ENCODE measurements at regions not wholly inside any gene's neighbourhood (a gene's known extent, or its start where the extent isn't known, plus 50 kb on each side); places are given as distances from the start of the nearest gene placed in this dataset.

- Mint-ChIP-seq H3K27me3 (peaks cover 43% of the 10 kb centered on the region), H3K4me1 (peaks cover 0 to 2% (median 0%) of the 10 kb centered on the region in 4 donors), H3K9me3 (peaks cover 0 to 3% (median 0%) of the 10 kb centered on the region in 7 donors), H3K27ac (no peak overlapping the region), H3K4me3 (no peak overlapping the region), H3K36me3 (no peaks in the 10 kb centered on the region)
- no peaks in the 10 kb centered on the region for H3K4me1 ChIP-seq (ENCODE audit: control insufficient read depth, insufficient read depth, low read length, poor library complexity, severe bottlenecking)
- H3K27ac ChIP-seq (ENCODE audit: insufficient read depth, low read length, poor library complexity, severe bottlenecking), result no peak overlapping the region
- peaks cover 5% of the 10 kb centered on the region for H3K27me3 ChIP-seq (ENCODE audit: control insufficient read depth, insufficient read depth, low read length)
- H3K9me3 ChIP-seq (ENCODE audit: control insufficient read depth in 2 of 2, low read length in 2 of 2), result no peaks in the 10 kb centered on the region
- DNase-seq (no peak), ATAC-seq (ENCODE audit: low read depth in 2 of 2) (no peak)
- no peak overlapping the region for H3K4me3 ChIP-seq (ENCODE audit: low read depth, low read length)
- H3K36me3 ChIP-seq (ENCODE audit: control insufficient read depth, insufficient read depth, low read length), result no peaks in the 10 kb centered on the region
Measured at GRCh38 chr7:128155100-128155740, 85.9 kb upstream of the LEP start.

GRCh38 chr7:128157906-128158305 lies 83.2 kb upstream of the LEP start:
- Histone ChIP-seq H3K4me3 (ENCODE audit: low read depth, low read length) (no peak overlapping the region), H3K36me3 (ENCODE audit: control insufficient read depth, insufficient read depth, low read length) (no peaks in the 10 kb centered on the region), H3K4me1 (ENCODE audit: control insufficient read depth, insufficient read depth, low read length, poor library complexity, severe bottlenecking) (no peaks in the 10 kb centered on the region), H3K9me3 (ENCODE audit: control insufficient read depth in 2 of 2, low read length in 2 of 2) (no peaks in the 10 kb centered on the region), H3K27me3 (ENCODE audit: control insufficient read depth, insufficient read depth, low read length) (peaks cover 7% of the 10 kb centered on the region), H3K27ac (ENCODE audit: insufficient read depth, low read length, poor library complexity, severe bottlenecking) (no peak overlapping the region)
- Mint-ChIP-seq H3K27me3 (peaks cover 46% of the 10 kb centered on the region), H3K36me3 (no peaks in the 10 kb centered on the region), H3K4me1 (no peaks in the 10 kb centered on the region), H3K9me3 (peaks cover 0 to 5% (median 0%) of the 10 kb centered on the region in 7 donors), H3K27ac (no peak overlapping the region), H3K4me3 (no peak overlapping the region)
- DNase-seq (no peak), ATAC-seq (ENCODE audit: low read depth in 2 of 2) (no peak)

GRCh38 chr7:128158370-128158769 lies 82.7 kb upstream of the LEP start:
- ATAC-seq (ENCODE audit: low read depth in 2 of 2) (no peak), DNase-seq (no peak)
- Histone ChIP-seq H3K4me3 (ENCODE audit: low read depth, low read length) (no peak overlapping the region), H3K9me3 (ENCODE audit: control insufficient read depth in 2 of 2, low read length in 2 of 2) (no peaks in the 10 kb centered on the region), H3K4me1 (ENCODE audit: control insufficient read depth, insufficient read depth, low read length, poor library complexity, severe bottlenecking) (no peaks in the 10 kb centered on the region), H3K27me3 (ENCODE audit: control insufficient read depth, insufficient read depth, low read length) (peaks cover 7% of the 10 kb centered on the region), H3K36me3 (ENCODE audit: control insufficient read depth, insufficient read depth, low read length) (no peaks in the 10 kb centered on the region), H3K27ac (ENCODE audit: insufficient read depth, low read length, poor library complexity, severe bottlenecking) (no peak overlapping the region)
- peaks cover 51% of the 10 kb centered on the region for H3K27me3 Mint-ChIP-seq
- no peaks in the 10 kb centered on the region for H3K4me1 Mint-ChIP-seq
- no peak overlapping the region for H3K27ac Mint-ChIP-seq
- no peaks in the 10 kb centered on the region for H3K36me3 Mint-ChIP-seq
- H3K4me3 Mint-ChIP-seq, result no peak overlapping the region
- H3K9me3 Mint-ChIP-seq, result peaks cover 0 to 5% (median 0%) of the 10 kb centered on the region in 7 donors

GRCh38 chr7:128160296-128160695 lies 80.8 kb upstream of the LEP start:
- peaks cover 0 to 5% (median 0%) of the 10 kb centered on the region in 7 donors for H3K9me3 Mint-ChIP-seq
- peaks cover 65% of the 10 kb centered on the region for H3K27me3 Mint-ChIP-seq
- H3K36me3 Mint-ChIP-seq, result no peaks in the 10 kb centered on the region

GRCh38 chr7:128161466-128162125 lies 79.5 kb upstream of the LEP start:
- no peak for ATAC-seq (ENCODE audit: low read depth in 2 of 2)
- Mint-ChIP-seq H3K27ac (no peak overlapping the region), H3K9me3 (peaks cover 0 to 9% (median 0%) of the 10 kb centered on the region in 7 donors), H3K4me1 (peaks cover 0 to 9% (median 0%) of the 10 kb centered on the region in 4 donors), H3K36me3 (no peaks in the 10 kb centered on the region), H3K27me3 (peaks cover 78% of the 10 kb centered on the region), H3K4me3 (no peak overlapping the region)
- Histone ChIP-seq H3K36me3 (ENCODE audit: control insufficient read depth, insufficient read depth, low read length) (no peaks in the 10 kb centered on the region), H3K4me3 (ENCODE audit: low read depth, low read length) (no peak overlapping the region), H3K9me3 (ENCODE audit: control insufficient read depth in 2 of 2, low read length in 2 of 2) (no peaks in the 10 kb centered on the region), H3K4me1 (ENCODE audit: control insufficient read depth, insufficient read depth, low read length, poor library complexity, severe bottlenecking) (peaks cover 8% of the 10 kb centered on the region), H3K27me3 (ENCODE audit: control insufficient read depth, insufficient read depth, low read length) (peaks cover 14% of the 10 kb centered on the region), H3K27ac (ENCODE audit: insufficient read depth, low read length, poor library complexity, severe bottlenecking) (no peak overlapping the region)
- no peak for DNase-seq

More at GRCh38 chr7:128160296-128160695, 80.8 kb upstream of the LEP start:
- ATAC-seq (ENCODE audit: low read depth in 2 of 2) (no peak), DNase-seq (no peak)
- Mint-ChIP-seq H3K4me3 (no peak overlapping the region), H3K4me1 (peaks cover 0 to 3% (median 0%) of the 10 kb centered on the region in 4 donors), H3K27ac (peak overlapping the region in 1 of 3 donors; percentile 26)
- Histone ChIP-seq H3K27me3 (ENCODE audit: control insufficient read depth, insufficient read depth, low read length) (peaks cover 10% of the 10 kb centered on the region), H3K27ac (ENCODE audit: insufficient read depth, low read length, poor library complexity, severe bottlenecking) (no peak overlapping the region), H3K9me3 (ENCODE audit: control insufficient read depth in 2 of 2, low read length in 2 of 2) (no peaks in the 10 kb centered on the region), H3K36me3 (ENCODE audit: control insufficient read depth, insufficient read depth, low read length) (no peaks in the 10 kb centered on the region), H3K4me3 (ENCODE audit: low read depth, low read length) (no peak overlapping the region), H3K4me1 (ENCODE audit: control insufficient read depth, insufficient read depth, low read length, poor library complexity, severe bottlenecking) (no peaks in the 10 kb centered on the region)

- Mint-ChIP-seq H3K9me3 (peaks cover 0 to 9% (median 0%) of the 10 kb centered on the region in 7 donors), H3K4me3 (no peak overlapping the region), H3K27ac (no peak overlapping the region), H3K4me1 (peaks cover 0 to 13% (median 0%) of the 10 kb centered on the region in 4 donors), H3K27me3 (peaks cover 74% of the 10 kb centered on the region), H3K36me3 (no peaks in the 10 kb centered on the region)
- Histone ChIP-seq H3K4me1 (ENCODE audit: control insufficient read depth, insufficient read depth, low read length, poor library complexity, severe bottlenecking) (peaks cover 16% of the 10 kb centered on the region), H3K27ac (ENCODE audit: insufficient read depth, low read length, poor library complexity, severe bottlenecking) (no peak overlapping the region), H3K4me3 (ENCODE audit: low read depth, low read length) (no peak overlapping the region), H3K27me3 (ENCODE audit: control insufficient read depth, insufficient read depth, low read length) (peaks cover 12% of the 10 kb centered on the region), H3K9me3 (ENCODE audit: control insufficient read depth in 2 of 2, low read length in 2 of 2) (no peaks in the 10 kb centered on the region), H3K36me3 (ENCODE audit: control insufficient read depth, insufficient read depth, low read length) (no peaks in the 10 kb centered on the region)
- DNase-seq (no peak), ATAC-seq (ENCODE audit: low read depth in 2 of 2) (no peak)
Measured at GRCh38 chr7:128162666-128163065, 78.4 kb upstream of the LEP start.

GRCh38 chr7:128163473-128163872 lies 77.6 kb upstream of the LEP start:
- peaks cover 0 to 17% (median 2%) of the 10 kb centered on the region in 4 donors for H3K4me1 Mint-ChIP-seq
- ATAC-seq (ENCODE audit: low read depth in 2 of 2) (no peak), DNase-seq (no peak)
- no peaks in the 10 kb centered on the region for H3K36me3 Mint-ChIP-seq
- Histone ChIP-seq H3K9me3 (ENCODE audit: control insufficient read depth in 2 of 2, low read length in 2 of 2) (no peaks in the 10 kb centered on the region), H3K27ac (ENCODE audit: insufficient read depth, low read length, poor library complexity, severe bottlenecking) (no peak overlapping the region), H3K27me3 (ENCODE audit: control insufficient read depth, insufficient read depth, low read length) (peaks cover 9% of the 10 kb centered on the region), H3K4me1 (ENCODE audit: control insufficient read depth, insufficient read depth, low read length, poor library complexity, severe bottlenecking) (peaks cover 24% of the 10 kb centered on the region), H3K4me3 (ENCODE audit: low read depth, low read length) (no peak overlapping the region), H3K36me3 (ENCODE audit: control insufficient read depth, insufficient read depth, low read length) (no peaks in the 10 kb centered on the region)
- no peak overlapping the region for H3K4me3 Mint-ChIP-seq
- H3K27me3 Mint-ChIP-seq, result peaks cover 78% of the 10 kb centered on the region
- no peak overlapping the region for H3K27ac Mint-ChIP-seq
- H3K9me3 Mint-ChIP-seq, result peaks cover 0 to 8% (median 0%) of the 10 kb centered on the region in 7 donors
